Muscle of leg (tissue), 3 donors: ENCODE measurements at regions not wholly inside any gene's neighbourhood (a gene's known extent, or its start where the extent isn't known, plus 50 kb on each side); places are given as distances from the start of the nearest gene placed in this dataset.
"Not testable (repeated sequence)": the region's sequence is repeated elsewhere in the genome, so short reads cannot be mapped to it uniquely, and the experiment has no call there.

Experiments
- DNase-seq: peaks from one replicate; pipeline ENCODE4 v3.0.0; 2013
- H3K27ac ChIP-seq: one replicate; pipeline ENCODE4 v1.5.1; 2013; ENCODE audit warnings: mild to moderate bottlenecking, low read length, control low read depth
- H3K27me3 ChIP-seq: one replicate; pipeline ENCODE4 v1.6.1; 2013; ENCODE audit warnings: low read length; ENCODE audit not compliant: control insufficient read depth, insufficient read depth
- H3K36me3 ChIP-seq: one replicate; pipeline ENCODE4 v1.6.1; 2013; ENCODE audit warnings: low read length; ENCODE audit not compliant: control insufficient read depth, insufficient read depth
- H3K4me1 ChIP-seq: one replicate; pipeline ENCODE4 v1.6.1; 2013; ENCODE audit warnings: low read length; ENCODE audit not compliant: control insufficient read depth, insufficient read depth
- H3K4me3 ChIP-seq: one replicate; pipeline ENCODE4 v1.5.1; 2013; ENCODE audit warnings: low read length, control low read depth
- H3K9me3 ChIP-seq: replicated peaks from 2 replicates; pipeline ENCODE4 v1.6.1; 2013; ENCODE audit warnings: low read depth, low read length; ENCODE audit not compliant: control insufficient read depth
- WGBS: methylation state at CpG from one replicate; pipeline ENCODE4 v1.1.5; 2013; ENCODE audit warnings: missing lambda C conversion rate; ENCODE audit not compliant: insufficient coverage; 5-methylcytosine and 5-hydroxymethylcytosine counted together

- Histone ChIP-seq H3K27ac (no peak overlapping the region), H3K9me3 (no peaks in the 10 kb centered on the region), H3K4me1 (peaks cover 8% of the 10 kb centered on the region), H3K36me3 (peaks cover 6% of the 10 kb centered on the region), H3K27me3 (no peaks in the 10 kb centered on the region), H3K4me3 (no peak overlapping the region)
- DNase-seq: no peak
- WGBS: 90% methylated on average over 5 of the region's 5 CpGs
Observed at GRCh38 chr19:7400815-7401214, 52.1 kb downstream of the ARHGEF18 start.

- 100% methylated on average over 1 of the region's 3 CpGs for WGBS
- Histone ChIP-seq H3K4me3 (no peak overlapping the region), H3K27me3 (no peaks in the 10 kb centered on the region), H3K9me3 (no peaks in the 10 kb centered on the region), H3K36me3 (peaks cover 6% of the 10 kb centered on the region), H3K4me1 (peaks cover 5% of the 10 kb centered on the region), H3K27ac (no peak overlapping the region)
- DNase-seq: no peak
Observed at GRCh38 chr19:7401694-7402093, 53.0 kb downstream of the ARHGEF18 start.

- WGBS: no CpG with 5 or more reads among the region's 5 CpGs
- H3K4me3 ChIP-seq, H3K27me3 ChIP-seq, H3K27ac ChIP-seq, H3K9me3 ChIP-seq, H3K4me1 ChIP-seq, DNase-seq, H3K36me3 ChIP-seq: not testable (repeated sequence)
Observed at GRCh38 chr19:7405482-7405881, 56.7 kb downstream of the ARHGEF18 start.

- Histone ChIP-seq H3K36me3 (peaks cover 7% of the 10 kb centered on the region), H3K27me3 (no peaks in the 10 kb centered on the region), H3K27ac (no peak overlapping the region), H3K4me1 (peaks cover 9% of the 10 kb centered on the region), H3K4me3 (no peak overlapping the region), H3K9me3 (no peaks in the 10 kb centered on the region)
- DNase-seq: no peak
- 91% methylated on average over 5 of the region's 5 CpGs for WGBS
Observed at GRCh38 chr19:7408251-7408650, 59.5 kb downstream of the ARHGEF18 start.

- no CpG with 5 or more reads among the region's 1 CpG for WGBS
- Histone ChIP-seq H3K9me3 (no peaks in the 10 kb centered on the region), H3K27ac (no peak overlapping the region), H3K36me3 (peaks cover 4% of the 10 kb centered on the region), H3K27me3 (no peaks in the 10 kb centered on the region), H3K4me3 (no peak overlapping the region), H3K4me1 (peaks cover 11% of the 10 kb centered on the region)
- DNase-seq: no peak
Observed at GRCh38 chr19:7410946-7411345, 62.2 kb downstream of the ARHGEF18 start.

- no peak for DNase-seq
Observed at GRCh38 chr19:7413629-7414028, 64.9 kb downstream of the ARHGEF18 start.

GRCh38 chr19:7415163-7415856, 66.6 kb downstream of the ARHGEF18 start:
- DNase-seq: peak; percentile 21
- H3K27ac ChIP-seq: no peak overlapping the region
- WGBS: 73% methylated on average over 19 of the region's 22 CpGs

More at GRCh38 chr19:7413629-7414028, 64.9 kb downstream of the ARHGEF18 start:
- 80% methylated on average over 3 of the region's 6 CpGs for WGBS
- no peak overlapping the region for H3K27ac ChIP-seq
- no peaks in the 10 kb centered on the region for H3K9me3 ChIP-seq
- peaks cover 2% of the 10 kb centered on the region for H3K4me1 ChIP-seq
- no peaks in the 10 kb centered on the region for H3K27me3 ChIP-seq
- peaks cover 4% of the 10 kb centered on the region for H3K36me3 ChIP-seq
- no peak overlapping the region for H3K4me3 ChIP-seq

GRCh38 chr19:7415857-7416371, 67.2 kb downstream of the ARHGEF18 start:
- WGBS: 65% methylated on average over 2 of the region's 11 CpGs
- H3K27ac ChIP-seq: no peak overlapping the region
- no peak for DNase-seq
- no peaks in the 10 kb centered on the region for H3K9me3 ChIP-seq
- H3K4me1 ChIP-seq: peaks cover 2% of the 10 kb centered on the region
- H3K27me3 ChIP-seq: no peaks in the 10 kb centered on the region
- peaks cover 6% of the 10 kb centered on the region for H3K36me3 ChIP-seq
- no peak overlapping the region for H3K4me3 ChIP-seq

More at GRCh38 chr19:7415163-7415856, 66.6 kb downstream of the ARHGEF18 start:
- Histone ChIP-seq H3K36me3 (peaks cover 4% of the 10 kb centered on the region), H3K27me3 (no peaks in the 10 kb centered on the region), H3K9me3 (no peaks in the 10 kb centered on the region), H3K4me3 (no peak overlapping the region), H3K4me1 (peaks cover 2% of the 10 kb centered on the region)

GRCh38 chr19:7417671-7418324, 69.1 kb downstream of the ARHGEF18 start:
- Histone ChIP-seq H3K27me3 (no peaks in the 10 kb centered on the region), H3K27ac (no peak overlapping the region), H3K36me3 (peaks cover 6% of the 10 kb centered on the region), H3K9me3 (no peaks in the 10 kb centered on the region), H3K4me1 (peaks cover 2% of the 10 kb centered on the region), H3K4me3 (no peak overlapping the region)
- WGBS: 73% methylated on average over 7 of the region's 9 CpGs
- no peak for DNase-seq

- WGBS: over 99% methylated on average over 6 of the region's 9 CpGs
- Histone ChIP-seq H3K4me1 (peaks cover 2% of the 10 kb centered on the region), H3K27ac (no peak overlapping the region), H3K4me3 (no peak overlapping the region), H3K36me3 (peaks cover 10% of the 10 kb centered on the region), H3K9me3 (no peaks in the 10 kb centered on the region), H3K27me3 (no peaks in the 10 kb centered on the region)
- no peak for DNase-seq
Observed at GRCh38 chr19:7418596-7418995, 69.9 kb downstream of the ARHGEF18 start.
